ENCODE measurements at regions not wholly inside any gene's neighbourhood (a gene's known extent, or its start where the extent isn't known, plus 50 kb on each side); places are given as distances from the start of the nearest gene placed in this dataset.

DNA sequence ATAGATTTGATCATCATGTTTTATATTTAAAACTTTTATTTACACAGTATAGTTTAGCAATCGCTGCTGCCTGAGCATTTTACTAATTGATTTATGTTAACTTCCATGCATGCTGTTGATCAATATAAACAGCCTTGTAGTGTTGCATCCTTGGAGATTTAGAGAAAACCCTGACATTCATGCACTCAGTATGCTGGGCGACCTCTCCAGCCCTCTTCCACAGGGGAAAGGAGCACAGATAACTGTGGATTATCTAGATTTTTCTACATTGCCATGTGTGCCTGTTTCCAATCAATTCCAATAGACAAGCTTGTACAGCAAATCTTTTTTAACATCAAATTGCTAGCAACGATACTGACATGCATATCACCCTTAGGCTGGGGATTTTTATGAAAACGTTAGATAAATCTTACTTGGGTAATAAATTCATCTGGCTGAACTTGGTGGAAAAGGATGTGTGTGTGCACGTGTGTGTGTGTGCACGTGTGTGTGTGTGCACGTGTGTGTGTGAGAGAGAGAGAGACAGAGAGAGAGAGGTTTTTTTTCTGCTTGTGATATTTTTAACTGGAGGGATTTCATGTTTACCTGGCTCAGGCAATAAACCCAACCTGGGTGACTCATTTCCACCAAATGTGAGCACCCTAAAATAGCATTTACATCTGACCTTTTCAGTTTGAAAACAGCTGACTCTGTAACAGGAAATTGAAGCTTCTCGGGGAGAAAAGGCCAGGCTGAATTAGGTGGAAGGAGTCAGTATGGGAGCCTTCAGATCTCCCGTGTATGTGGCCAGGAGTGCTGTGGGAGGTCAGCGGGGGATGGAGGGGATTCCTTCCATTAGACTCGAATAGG, 339.8 kb downstream of the PRDM2 start:
- DNase-seq (ENCODE audit: low read depth), result no peak

DNA sequence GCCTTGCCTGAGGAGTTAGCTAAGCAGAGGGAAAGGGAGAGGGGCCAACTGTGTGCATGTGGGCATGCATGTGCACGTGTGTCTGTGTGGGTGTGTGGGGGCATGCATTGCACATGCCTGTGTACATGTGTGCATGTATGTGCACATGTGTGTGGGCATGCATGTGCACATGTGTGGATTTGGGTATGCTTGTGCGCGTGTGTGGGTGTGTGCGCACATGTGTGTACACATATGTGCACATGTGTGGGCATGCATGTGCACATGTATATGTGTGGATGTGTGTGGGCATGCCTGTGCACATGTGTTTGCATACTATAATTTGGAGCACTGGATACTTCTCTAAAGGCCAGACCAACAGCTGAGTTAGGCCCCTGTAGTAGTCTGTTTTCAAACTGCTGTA, 350.0 kb downstream of the PRDM2 start:
- no peak for DNase-seq (ENCODE audit: low read depth)

GRCh38 chr1:14055442-14056223, 355.6 kb downstream of the PRDM2 start:
- no peak for DNase-seq (ENCODE audit: low read depth)

DNA sequence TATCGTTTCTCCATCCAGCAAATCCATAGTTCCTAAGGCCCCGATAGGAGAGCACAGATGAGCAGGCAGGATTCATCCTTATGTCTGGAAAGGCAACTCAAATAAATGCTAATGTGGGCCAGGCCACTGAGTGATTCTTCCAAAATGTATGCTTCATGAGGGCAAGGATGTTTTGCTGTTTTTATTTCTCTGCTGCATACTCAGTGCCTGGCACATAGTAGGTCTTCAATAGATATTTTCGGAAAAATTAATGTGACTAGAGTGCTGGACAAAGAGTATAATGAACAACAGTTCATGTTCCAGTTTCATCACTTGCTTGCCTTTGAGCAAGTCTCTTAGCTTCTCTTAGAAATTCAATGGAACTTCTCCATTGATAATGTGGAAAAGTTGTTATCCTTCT, 357.7 kb downstream of the PRDM2 start:
- no peak for DNase-seq (ENCODE audit: low read depth)

DNA sequence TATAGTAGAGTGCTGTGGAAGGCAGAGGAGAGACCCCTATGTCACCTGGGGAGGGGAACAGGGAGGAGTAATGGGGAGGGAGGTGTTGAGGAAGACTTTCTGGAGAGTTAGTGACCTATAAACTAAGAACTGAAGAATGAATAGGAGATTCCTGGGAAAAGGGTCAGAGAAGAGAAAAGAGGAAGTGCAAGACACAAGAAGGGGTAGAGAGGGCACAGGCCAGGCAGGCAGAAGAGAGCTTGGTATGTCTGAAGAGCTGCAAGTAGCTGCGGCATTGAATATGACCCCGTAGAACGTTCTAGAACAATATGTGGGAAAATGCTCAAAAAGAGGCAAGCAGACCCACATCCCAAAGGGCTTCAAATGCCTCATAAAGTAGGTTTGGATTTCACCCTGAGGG, 361.2 kb downstream of the PRDM2 start:
- no peak for DNase-seq (ENCODE audit: low read depth)

- no peak for DNase-seq (ENCODE audit: low read depth)
Observed at GRCh38 chr1:14061722-14062121, 361.7 kb downstream of the PRDM2 start.

- no peak for DNase-seq (ENCODE audit: low read depth)
Observed at GRCh38 chr1:14062669-14063068, 362.7 kb downstream of the PRDM2 start.

DNA sequence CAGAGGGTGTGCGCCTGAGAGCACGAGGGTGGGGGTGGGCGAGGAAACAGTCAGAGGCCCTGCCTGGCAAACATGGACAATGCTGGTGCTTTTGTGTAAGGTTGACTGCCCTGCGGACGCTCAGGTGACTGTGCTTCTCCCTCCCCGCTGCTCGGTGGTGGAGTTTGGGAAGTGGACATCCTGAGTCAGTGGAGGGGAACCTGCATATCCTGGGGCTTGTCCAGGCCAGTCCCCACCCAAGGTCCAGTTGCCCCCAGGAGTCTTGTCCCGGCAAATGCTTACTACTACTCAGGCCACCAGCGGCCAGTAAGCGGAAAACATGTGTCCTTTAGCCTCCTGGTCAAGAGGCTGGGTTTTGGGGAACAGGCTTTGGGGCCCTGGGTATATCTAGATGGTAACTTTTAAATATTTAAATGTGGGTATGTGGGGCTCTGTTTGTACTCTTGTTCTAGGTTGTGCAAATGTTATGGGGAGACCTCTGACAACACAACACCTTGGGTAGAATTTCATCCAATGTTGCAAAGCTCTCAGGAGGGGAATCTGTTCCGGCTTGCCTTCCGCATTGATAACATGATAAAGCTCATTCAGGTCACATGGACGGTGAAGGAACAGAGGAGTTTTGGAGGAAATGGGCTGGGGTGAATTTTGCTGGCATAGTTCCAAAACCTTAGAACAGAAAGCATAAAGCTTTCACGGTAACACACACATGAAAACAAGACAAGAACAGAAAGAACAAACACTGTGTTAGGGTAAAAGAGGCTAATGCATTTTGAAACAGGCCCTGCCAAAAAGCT, 364.9 kb downstream of the PRDM2 start:
- DNase-seq (ENCODE audit: low read depth), result no peak

- no peak for DNase-seq (ENCODE audit: low read depth)
Observed at GRCh38 chr1:14065486-14065885, 365.5 kb downstream of the PRDM2 start.

GRCh38 chr1:14067036-14067435, 367.0 kb downstream of the PRDM2 start:
- no peak for DNase-seq (ENCODE audit: low read depth)

- DNase-seq (ENCODE audit: low read depth), result no peak
Observed at GRCh38 chr1:14067711-14068110, 367.7 kb downstream of the PRDM2 start.

DNA sequence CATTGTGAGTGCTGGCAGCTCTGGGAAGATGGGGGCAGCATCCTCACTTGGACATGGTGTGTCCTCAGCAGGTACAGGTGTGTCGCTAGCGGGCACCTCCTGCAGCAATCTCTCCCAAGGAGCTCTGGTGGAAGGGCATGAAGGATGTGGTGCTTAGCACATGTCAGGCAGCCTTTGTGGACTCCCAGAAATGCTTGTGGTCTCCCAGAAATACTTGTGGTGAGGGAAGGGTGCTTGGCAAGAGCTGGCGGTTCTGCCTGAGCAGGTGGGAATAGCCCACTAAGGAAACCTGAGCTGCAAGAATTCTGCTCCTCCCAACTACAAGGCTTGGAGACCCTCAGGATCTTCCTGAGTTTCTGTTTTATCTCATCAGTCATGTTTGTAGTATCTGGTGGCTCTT, 371.6 kb downstream of the PRDM2 start:
- no peak for DNase-seq (ENCODE audit: low read depth)

DNA sequence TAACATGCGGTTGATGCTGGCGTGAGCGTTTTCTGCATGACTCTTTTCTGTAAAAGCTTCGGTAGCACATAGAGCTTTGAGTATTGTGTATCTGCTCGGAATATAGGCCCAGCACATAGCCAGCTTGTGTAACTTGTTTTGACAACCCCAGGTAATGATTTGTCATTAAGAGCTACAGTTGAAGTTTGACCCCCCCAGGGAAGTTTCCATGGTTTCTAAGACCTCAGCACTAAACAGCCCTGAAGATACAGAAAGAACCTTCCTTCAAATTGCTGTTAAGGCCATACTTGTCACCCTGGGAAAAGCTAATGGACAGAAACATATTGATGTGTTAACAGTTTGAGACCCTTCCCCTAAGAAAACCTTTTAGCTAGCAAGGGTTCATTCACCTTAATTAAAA, 380.7 kb downstream of the PRDM2 start:
- DNase-seq (ENCODE audit: low read depth), result no peak

DNA sequence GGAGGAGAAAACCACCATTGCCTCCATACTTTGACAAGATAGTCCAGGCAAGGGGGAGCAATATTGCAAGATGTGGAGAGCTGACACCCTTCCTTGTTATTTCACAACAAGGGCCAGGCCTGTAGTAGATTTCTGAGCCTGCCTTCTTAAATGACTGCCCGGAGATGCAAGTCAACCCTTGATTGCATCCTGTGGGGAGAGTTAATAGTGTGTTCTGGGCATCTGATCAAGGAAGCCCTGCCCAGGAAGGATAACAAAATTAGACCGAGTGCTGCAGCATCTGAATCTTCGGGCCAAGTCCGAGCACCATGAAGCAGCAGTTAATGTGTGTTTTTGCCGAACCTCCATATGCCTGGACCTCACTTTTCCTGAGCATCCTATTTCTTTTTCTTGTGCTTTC, 382.3 kb downstream of the PRDM2 start:
- no peak for DNase-seq (ENCODE audit: low read depth)

DNA sequence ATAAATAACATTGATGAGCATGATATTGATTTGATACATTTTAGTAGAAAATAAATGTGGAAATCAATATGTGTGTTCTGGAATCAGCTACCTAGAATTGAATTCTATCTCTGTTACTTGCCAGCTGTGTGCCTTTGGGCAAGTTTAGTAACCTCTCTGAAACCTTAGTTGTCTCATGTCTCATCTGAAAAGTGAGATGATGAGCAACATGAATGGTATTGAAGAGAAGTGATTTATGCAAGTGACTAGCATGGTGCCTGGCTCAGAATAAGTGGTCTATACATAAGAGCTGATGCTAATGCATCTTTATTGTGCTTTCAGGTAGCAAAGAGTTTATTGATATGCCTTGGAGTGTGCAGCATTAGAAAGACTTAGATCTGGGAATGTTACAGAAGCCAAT, 383.3 kb downstream of the PRDM2 start:
- no peak for DNase-seq (ENCODE audit: low read depth)

GRCh38 chr1:14083706-14084105, 383.7 kb downstream of the PRDM2 start:
- no peak for DNase-seq (ENCODE audit: low read depth)

- no peak for DNase-seq (ENCODE audit: low read depth)
Observed at GRCh38 chr1:14090062-14090461, 390.1 kb downstream of the PRDM2 start.

- no peak for DNase-seq (ENCODE audit: low read depth)
Observed at GRCh38 chr1:14090531-14090930, 390.5 kb downstream of the PRDM2 start.

- no peak for DNase-seq (ENCODE audit: low read depth)
Observed at GRCh38 chr1:14094611-14095400, 394.8 kb downstream of the PRDM2 start.

- no peak for DNase-seq (ENCODE audit: low read depth)
Observed at GRCh38 chr1:14098294-14098913, 398.4 kb downstream of the PRDM2 start.

GRCh38 chr1:14100444-14100843, 400.5 kb downstream of the PRDM2 start:
- no peak for DNase-seq (ENCODE audit: low read depth)
